ENCODE measurements at regions not wholly inside any gene's neighbourhood (a gene's known extent, or its start where the extent isn't known, plus 50 kb on each side); places are given as distances from the start of the nearest gene placed in this dataset.

DNA sequence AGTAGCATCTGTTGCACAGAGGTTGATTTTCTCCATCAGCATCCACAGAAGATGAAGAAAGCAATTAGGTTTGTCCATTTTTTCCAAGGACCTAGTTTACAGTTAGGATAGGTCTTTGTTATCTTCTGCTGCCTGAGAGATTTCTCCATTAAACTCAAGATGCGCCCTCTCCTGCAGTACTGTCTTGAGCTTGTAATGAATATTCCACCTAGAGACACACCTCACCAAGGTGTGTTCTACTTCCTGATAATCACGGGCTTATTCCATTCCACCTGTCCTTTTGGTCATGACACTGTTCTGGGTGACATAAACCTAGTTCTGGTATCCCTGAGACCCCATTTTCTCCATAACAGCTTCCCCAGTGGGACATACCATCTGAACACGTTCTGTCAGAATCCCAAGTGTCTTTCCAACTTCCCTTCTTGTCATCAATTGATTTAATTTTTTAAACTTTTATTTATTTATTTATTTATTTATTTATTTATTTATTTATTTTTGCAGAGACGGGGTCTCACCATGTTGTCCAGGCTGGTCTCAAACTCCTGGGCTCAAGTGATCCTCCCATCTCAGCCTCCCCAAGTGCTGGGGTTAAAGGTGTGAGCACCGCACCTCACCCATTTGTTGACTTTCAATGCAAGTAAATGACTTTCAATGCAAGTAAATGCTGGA, 75.6 kb upstream of the HS3ST5 start:
- 39% methylated on average over 5 of the region's 5 CpGs for WGBS (ENCODE audit: low lambda C conversion rate)
- Histone ChIP-seq H3K27me3 (ENCODE audit: insufficient read depth) (no peaks in the 10 kb centered on the region), H3F3A (replicated peaks; ENCODE audit: insufficient read depth) (no peaks in the 10 kb centered on the region), H3K9ac (no peak overlapping the region), H4K20me1 (ENCODE audit: insufficient read depth) (no peaks in the 10 kb centered on the region), H3K9me2 (no peaks in the 10 kb centered on the region), H3K79me2 (ENCODE audit: insufficient read depth) (no peaks in the 10 kb centered on the region), H3K36me3 (replicated peaks in 1 of 2; ENCODE audit: control insufficient read depth in 1 of 2, insufficient read depth in 2 of 2, low read length in 1 of 2) (no peaks in the 10 kb centered on the region), H2AFZ (ENCODE audit: low read depth) (no peak overlapping the region), H3K4me3 (ENCODE audit: low read depth in 2 of 2, low read length in 1 of 2) (no peak overlapping the region), H3K9me3 (no peaks in the 10 kb centered on the region), H3K27ac (ENCODE audit: low read depth in 2 of 2, low read length in 1 of 2) (no peak overlapping the region), H3K4me1 (ENCODE audit: control insufficient read depth in 1 of 2, insufficient read depth in 2 of 2, low read depth in 1 of 2, low read length in 1 of 2) (no peaks in the 10 kb centered on the region), H3K4me2 (no peak overlapping the region)
- TF ChIP-seq RCOR1 (IDR thresholded peaks at IDR 0.05; ENCODE audit: low read length), result no peak
- ChIA-PET POLR2A (no interaction called here), CTCF (no interaction called here)
- DNase-seq, result no peak

DNA sequence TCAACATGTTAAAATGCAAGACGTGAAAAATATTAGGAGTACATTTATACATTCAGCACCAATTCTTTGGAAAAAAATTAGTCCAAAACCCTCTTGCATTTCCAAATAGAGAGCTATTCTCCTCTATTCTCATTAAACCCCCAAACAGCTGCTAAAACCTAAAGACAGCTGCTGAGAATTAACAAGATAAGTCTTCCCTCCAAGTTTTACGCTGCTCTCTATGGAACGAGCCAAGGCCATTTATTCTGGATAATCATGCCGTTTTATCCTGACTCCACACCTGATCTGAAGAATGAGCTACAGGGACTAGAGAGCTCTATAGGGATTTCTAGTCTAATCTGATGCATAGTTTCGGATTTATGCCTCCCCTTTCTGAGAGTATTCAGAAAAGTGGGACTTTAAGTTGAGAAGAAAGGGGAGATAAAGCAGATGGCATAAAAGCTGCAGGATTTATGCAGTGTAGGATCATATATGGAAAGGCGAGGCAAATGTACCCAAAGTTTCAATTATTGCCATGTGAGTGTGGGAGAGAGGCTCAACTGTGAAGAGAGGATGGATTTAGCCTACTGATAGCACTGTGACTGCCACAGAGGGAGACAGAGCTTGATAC, 64.7 kb upstream of the HS3ST5 start:
- H3K4me2 ChIP-seq, result no peak overlapping the region
- no peak overlapping the region for H3K9ac ChIP-seq
- H3F3A ChIP-seq (replicated peaks; ENCODE audit: insufficient read depth), result no peaks in the 10 kb centered on the region
- no peaks in the 10 kb centered on the region for H3K79me2 ChIP-seq (ENCODE audit: insufficient read depth)
- H4K20me1 ChIP-seq (ENCODE audit: insufficient read depth), result no peaks in the 10 kb centered on the region
- H3K27ac ChIP-seq (ENCODE audit: low read depth in 2 of 2, low read length in 1 of 2), result no peak overlapping the region
- no peaks in the 10 kb centered on the region for H3K9me2 ChIP-seq
- H3K4me3 ChIP-seq (ENCODE audit: low read depth in 2 of 2, low read length in 1 of 2), result no peak overlapping the region
- H3K4me1 ChIP-seq (ENCODE audit: control insufficient read depth in 1 of 2, insufficient read depth in 2 of 2, low read depth in 1 of 2, low read length in 1 of 2), result no peaks in the 10 kb centered on the region; a peak in 1 of 4 replicates
- WGBS (ENCODE audit: low lambda C conversion rate), result 38% methylated on average over 6 of the region's 6 CpGs
- TF ChIP-seq SIN3A (IDR thresholded peaks at IDR 0.05; ENCODE audit: borderline replicate concordance, low read depth, low read length) (no peak), RCOR1 (IDR thresholded peaks at IDR 0.05; ENCODE audit: low read length) (no peak), RXRA (IDR thresholded peaks at IDR 0.05; ENCODE audit: borderline replicate concordance, low read depth) (no peak), TEAD4 (IDR thresholded peaks at IDR 0.05; ENCODE audit: borderline replicate concordance, insufficient read depth) (no peak), SMC3 (IDR thresholded peaks at IDR 0.05; ENCODE audit: low read depth, low read length) (no peak), TCF12 (IDR thresholded peaks at IDR 0.05) (no peak), TAF1 (IDR thresholded peaks at IDR 0.05; ENCODE audit: borderline replicate concordance, low read depth, low read length) (no peak), EZH2phosphoT487 (IDR thresholded peaks at IDR 0.05; ENCODE audit: borderline replicate concordance, low read depth) (no peak), FOSL2 (IDR thresholded peaks at IDR 0.05; ENCODE audit: borderline replicate concordance, low read depth) (no peak)
- TF ChIP-seq, protein P1, sequence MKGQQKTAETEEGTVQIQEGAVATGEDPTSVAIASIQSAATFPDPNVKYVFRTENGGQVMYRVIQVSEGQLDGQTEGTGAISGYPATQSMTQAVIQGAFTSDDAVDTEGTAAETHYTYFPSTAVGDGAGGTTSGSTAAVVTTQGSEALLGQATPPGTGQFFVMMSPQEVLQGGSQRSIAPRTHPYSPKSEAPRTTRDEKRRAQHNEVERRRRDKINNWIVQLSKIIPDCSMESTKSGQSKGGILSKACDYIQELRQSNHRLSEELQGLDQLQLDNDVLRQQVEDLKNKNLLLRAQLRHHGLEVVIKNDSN (IDR thresholded peaks at IDR 0.05; ENCODE audit: borderline replicate concordance, low read depth), result no peak
- TF ChIP-seq, protein P2, sequence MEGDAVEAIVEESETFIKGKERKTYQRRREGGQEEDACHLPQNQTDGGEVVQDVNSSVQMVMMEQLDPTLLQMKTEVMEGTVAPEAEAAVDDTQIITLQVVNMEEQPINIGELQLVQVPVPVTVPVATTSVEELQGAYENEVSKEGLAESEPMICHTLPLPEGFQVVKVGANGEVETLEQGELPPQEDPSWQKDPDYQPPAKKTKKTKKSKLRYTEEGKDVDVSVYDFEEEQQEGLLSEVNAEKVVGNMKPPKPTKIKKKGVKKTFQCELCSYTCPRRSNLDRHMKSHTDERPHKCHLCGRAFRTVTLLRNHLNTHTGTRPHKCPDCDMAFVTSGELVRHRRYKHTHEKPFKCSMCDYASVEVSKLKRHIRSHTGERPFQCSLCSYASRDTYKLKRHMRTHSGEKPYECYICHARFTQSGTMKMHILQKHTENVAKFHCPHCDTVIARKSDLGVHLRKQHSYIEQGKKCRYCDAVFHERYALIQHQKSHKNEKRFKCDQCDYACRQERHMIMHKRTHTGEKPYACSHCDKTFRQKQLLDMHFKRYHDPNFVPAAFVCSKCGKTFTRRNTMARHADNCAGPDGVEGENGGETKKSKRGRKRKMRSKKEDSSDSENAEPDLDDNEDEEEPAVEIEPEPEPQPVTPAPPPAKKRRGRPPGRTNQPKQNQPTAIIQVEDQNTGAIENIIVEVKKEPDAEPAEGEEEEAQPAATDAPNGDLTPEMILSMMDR (IDR thresholded peaks at IDR 0.05), result no peak
- TF ChIP-seq, protein P3, sequence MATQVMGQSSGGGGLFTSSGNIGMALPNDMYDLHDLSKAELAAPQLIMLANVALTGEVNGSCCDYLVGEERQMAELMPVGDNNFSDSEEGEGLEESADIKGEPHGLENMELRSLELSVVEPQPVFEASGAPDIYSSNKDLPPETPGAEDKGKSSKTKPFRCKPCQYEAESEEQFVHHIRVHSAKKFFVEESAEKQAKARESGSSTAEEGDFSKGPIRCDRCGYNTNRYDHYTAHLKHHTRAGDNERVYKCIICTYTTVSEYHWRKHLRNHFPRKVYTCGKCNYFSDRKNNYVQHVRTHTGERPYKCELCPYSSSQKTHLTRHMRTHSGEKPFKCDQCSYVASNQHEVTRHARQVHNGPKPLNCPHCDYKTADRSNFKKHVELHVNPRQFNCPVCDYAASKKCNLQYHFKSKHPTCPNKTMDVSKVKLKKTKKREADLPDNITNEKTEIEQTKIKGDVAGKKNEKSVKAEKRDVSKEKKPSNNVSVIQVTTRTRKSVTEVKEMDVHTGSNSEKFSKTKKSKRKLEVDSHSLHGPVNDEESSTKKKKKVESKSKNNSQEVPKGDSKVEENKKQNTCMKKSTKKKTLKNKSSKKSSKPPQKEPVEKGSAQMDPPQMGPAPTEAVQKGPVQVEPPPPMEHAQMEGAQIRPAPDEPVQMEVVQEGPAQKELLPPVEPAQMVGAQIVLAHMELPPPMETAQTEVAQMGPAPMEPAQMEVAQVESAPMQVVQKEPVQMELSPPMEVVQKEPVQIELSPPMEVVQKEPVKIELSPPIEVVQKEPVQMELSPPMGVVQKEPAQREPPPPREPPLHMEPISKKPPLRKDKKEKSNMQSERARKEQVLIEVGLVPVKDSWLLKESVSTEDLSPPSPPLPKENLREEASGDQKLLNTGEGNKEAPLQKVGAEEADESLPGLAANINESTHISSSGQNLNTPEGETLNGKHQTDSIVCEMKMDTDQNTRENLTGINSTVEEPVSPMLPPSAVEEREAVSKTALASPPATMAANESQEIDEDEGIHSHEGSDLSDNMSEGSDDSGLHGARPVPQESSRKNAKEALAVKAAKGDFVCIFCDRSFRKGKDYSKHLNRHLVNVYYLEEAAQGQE (IDR thresholded peaks at IDR 0.05; ENCODE audit: low read depth, low read length), result no peak
- TF ChIP-seq, protein P4, sequence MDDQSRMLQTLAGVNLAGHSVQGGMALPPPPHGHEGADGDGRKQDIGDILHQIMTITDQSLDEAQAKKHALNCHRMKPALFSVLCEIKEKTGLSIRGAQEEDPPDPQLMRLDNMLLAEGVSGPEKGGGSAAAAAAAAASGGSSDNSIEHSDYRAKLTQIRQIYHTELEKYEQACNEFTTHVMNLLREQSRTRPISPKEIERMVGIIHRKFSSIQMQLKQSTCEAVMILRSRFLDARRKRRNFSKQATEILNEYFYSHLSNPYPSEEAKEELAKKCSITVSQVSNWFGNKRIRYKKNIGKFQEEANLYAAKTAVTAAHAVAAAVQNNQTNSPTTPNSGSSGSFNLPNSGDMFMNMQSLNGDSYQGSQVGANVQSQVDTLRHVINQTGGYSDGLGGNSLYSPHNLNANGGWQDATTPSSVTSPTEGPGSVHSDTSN (IDR thresholded peaks at IDR 0.05), result no peak
- no peaks in the 10 kb centered on the region for H3K27me3 ChIP-seq (ENCODE audit: insufficient read depth)
- no peak for DNase-seq
- no peaks in the 10 kb centered on the region for H3K36me3 ChIP-seq (replicated peaks in 1 of 2; ENCODE audit: control insufficient read depth in 1 of 2, insufficient read depth in 2 of 2, low read length in 1 of 2)
- no peak overlapping the region for H2AFZ ChIP-seq (ENCODE audit: low read depth)
- H3K9me3 ChIP-seq, result no peaks in the 10 kb centered on the region
- ChIA-PET POLR2A (no interaction called here), CTCF (no interaction called here)

All from SK-N-SH (cell line).